WERI-Rb-1 (cell line): ENCODE measurements at regions not wholly inside any gene's neighbourhood (a gene's known extent, or its start where the extent isn't known, plus 50 kb on each side); places are given as distances from the start of the nearest gene placed in this dataset.
"Not testable (repeated sequence)": the region's sequence is repeated elsewhere in the genome, so short reads cannot be mapped to it uniquely, and the experiment has no call there.

Experiments used
- DNase-seq: peaks from one replicate; pipeline ENCODE4 v3.0.0-alpha.2; 2020
- H3K27ac ChIP-seq: fragments of 250-450 bp; sonication (Bioruptor Pico); 2 replicates; pipeline ENCODE4 v1.5.1; 2020; ENCODE audit warnings: mild to moderate bottlenecking, moderate library complexity
- H3K27me3 ChIP-seq: fragments of 250-450 bp; sonication (Bioruptor Pico); 2 replicates; pipeline ENCODE4 v1.5.1; 2021; ENCODE audit warnings: mild to moderate bottlenecking, low read depth, moderate library complexity; ENCODE audit not compliant: insufficient read depth, severe bottlenecking
- H3K36me3 ChIP-seq: fragments of 250-450 bp; sonication (Bioruptor Pico); 2 replicates; pipeline ENCODE4 v1.5.1; 2020; ENCODE audit warnings: mild to moderate bottlenecking, moderate library complexity
- H3K4me3 ChIP-seq: 2 replicates; pipeline ENCODE4 v1.5.1; 2011; ENCODE audit warnings: low read depth, mild to moderate bottlenecking, control low read depth, low read length
- H3K9me3 ChIP-seq: fragments of 250-450 bp; sonication (Bioruptor Pico); 2 replicates; pipeline ENCODE4 v1.5.1; 2021; ENCODE audit warnings: mild to moderate bottlenecking, moderate library complexity; ENCODE audit not compliant: severe bottlenecking
- TF ChIP-seq, protein P1 (sequence below): IDR thresholded peaks from 2 replicates; pipeline ENCODE4 v1.5.1; 2011; ENCODE audit warnings: low read depth, mild to moderate bottlenecking, control low read depth, inconsistent platforms, low read length

DNA sequence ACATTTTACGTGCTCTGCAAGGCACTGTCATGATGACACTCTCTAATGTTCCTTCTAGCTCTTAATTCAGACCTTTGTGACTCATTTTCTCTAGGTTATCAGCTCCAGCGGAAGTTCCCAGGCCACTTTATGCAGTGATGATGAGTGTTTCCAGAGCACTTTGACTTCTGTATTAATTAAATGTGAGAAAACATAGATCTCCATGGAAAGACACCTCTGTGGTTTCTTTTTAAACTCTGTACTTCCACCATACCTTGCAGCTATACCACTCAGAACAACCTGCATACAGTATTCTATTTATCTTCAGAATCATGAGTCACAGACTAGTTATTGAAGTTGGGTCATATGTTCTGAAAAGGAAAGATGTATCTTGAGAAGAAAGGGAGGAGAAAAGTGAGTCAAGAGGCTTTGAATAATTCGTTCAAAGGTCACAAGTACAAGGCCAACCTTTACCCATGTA, 175.6 kb upstream of the TENM4 start:
- Histone ChIP-seq H3K36me3 (no peaks in the 10 kb centered on the region), H3K4me3 (no peak overlapping the region), H3K27me3 (peaks cover 61% of the 10 kb centered on the region), H3K9me3 (no peaks in the 10 kb centered on the region), H3K27ac (no peak overlapping the region)
- TF ChIP-seq, protein P1, sequence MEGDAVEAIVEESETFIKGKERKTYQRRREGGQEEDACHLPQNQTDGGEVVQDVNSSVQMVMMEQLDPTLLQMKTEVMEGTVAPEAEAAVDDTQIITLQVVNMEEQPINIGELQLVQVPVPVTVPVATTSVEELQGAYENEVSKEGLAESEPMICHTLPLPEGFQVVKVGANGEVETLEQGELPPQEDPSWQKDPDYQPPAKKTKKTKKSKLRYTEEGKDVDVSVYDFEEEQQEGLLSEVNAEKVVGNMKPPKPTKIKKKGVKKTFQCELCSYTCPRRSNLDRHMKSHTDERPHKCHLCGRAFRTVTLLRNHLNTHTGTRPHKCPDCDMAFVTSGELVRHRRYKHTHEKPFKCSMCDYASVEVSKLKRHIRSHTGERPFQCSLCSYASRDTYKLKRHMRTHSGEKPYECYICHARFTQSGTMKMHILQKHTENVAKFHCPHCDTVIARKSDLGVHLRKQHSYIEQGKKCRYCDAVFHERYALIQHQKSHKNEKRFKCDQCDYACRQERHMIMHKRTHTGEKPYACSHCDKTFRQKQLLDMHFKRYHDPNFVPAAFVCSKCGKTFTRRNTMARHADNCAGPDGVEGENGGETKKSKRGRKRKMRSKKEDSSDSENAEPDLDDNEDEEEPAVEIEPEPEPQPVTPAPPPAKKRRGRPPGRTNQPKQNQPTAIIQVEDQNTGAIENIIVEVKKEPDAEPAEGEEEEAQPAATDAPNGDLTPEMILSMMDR, result no peak
- no peak for DNase-seq

- no peaks in the 10 kb centered on the region for H3K36me3 ChIP-seq
- TF ChIP-seq, protein P1, result no peak
- no peaks in the 10 kb centered on the region for H3K9me3 ChIP-seq
These were observed 174.6 kb upstream of the TENM4 start for GRCh38 chr11:79615425-79615824.

GRCh38 chr11:79610678-79611077, 169.8 kb upstream of the TENM4 start:
- Histone ChIP-seq H3K9me3 (no peaks in the 10 kb centered on the region), H3K27me3 (peaks cover 61% of the 10 kb centered on the region)
- TF ChIP-seq, protein P1, result 0 out of 2 replicates have a peak, but pooled peaks have one; percentile 9

More at GRCh38 chr11:79615425-79615824, 174.6 kb upstream of the TENM4 start:
- Histone ChIP-seq H3K27ac (no peak overlapping the region), H3K4me3 (no peak overlapping the region), H3K27me3 (peaks cover 71% of the 10 kb centered on the region)
- no peak for DNase-seq

GRCh38 chr11:79610139-79610538, 169.3 kb upstream of the TENM4 start:
- Histone ChIP-seq H3K27ac (no peak overlapping the region), H3K27me3 (peaks cover 55% of the 10 kb centered on the region), H3K9me3 (no peaks in the 10 kb centered on the region), H3K36me3 (no peaks in the 10 kb centered on the region), H3K4me3 (no peak overlapping the region)
- no peak for DNase-seq
- TF ChIP-seq, protein P1, result no peak

More at GRCh38 chr11:79610678-79611077, 169.8 kb upstream of the TENM4 start:
- no peak for DNase-seq
- no peaks in the 10 kb centered on the region for H3K36me3 ChIP-seq
- H3K27ac ChIP-seq, result no peak overlapping the region
- H3K4me3 ChIP-seq, result no peak overlapping the region

- Histone ChIP-seq H3K27ac (no peak overlapping the region), H3K36me3 (no peaks in the 10 kb centered on the region), H3K27me3 (peaks cover 54% of the 10 kb centered on the region), H3K4me3 (no peak overlapping the region), H3K9me3 (no peaks in the 10 kb centered on the region)
- no peak for DNase-seq
- TF ChIP-seq, protein P1, result no peak
These were observed 168.7 kb upstream of the TENM4 start for GRCh38 chr11:79609511-79609910.

- H3K9me3 ChIP-seq, H3K4me3 ChIP-seq, DNase-seq, H3K27ac ChIP-seq, H3K36me3 ChIP-seq: not testable (repeated sequence)
- peaks cover 37% of the 10 kb centered on the region for H3K27me3 ChIP-seq
These were observed 165.6 kb upstream of the TENM4 start for GRCh38 chr11:79606461-79606860.
